ENCODE measurements at regions not wholly inside any gene's neighbourhood (a gene's known extent, or its start where the extent isn't known, plus 50 kb on each side); places are given as distances from the start of the nearest gene placed in this dataset.

GRCh38 chr18:70425236-70425635 lies 136.4 kb downstream of the SOCS6 start:
- no peak overlapping the region for H3K9ac ChIP-seq (ENCODE audit: low read length)
- H3K36me3 ChIP-seq (ENCODE audit: control insufficient read depth, insufficient read depth, low read length) = no peaks in the 10 kb centered on the region
- H3K27me3 ChIP-seq (ENCODE audit: control insufficient read depth, insufficient read depth, low read length) = no peaks in the 10 kb centered on the region
- peaks cover 9% of the 10 kb centered on the region for H3K4me1 ChIP-seq (ENCODE audit: control insufficient read depth, insufficient read depth, low read length)
- H3K4me3 ChIP-seq (ENCODE audit: low read length) = no peak overlapping the region
- no peak overlapping the region for H3K27ac ChIP-seq (ENCODE audit: low read depth, low read length)

- H3K9ac ChIP-seq (ENCODE audit: low read length) = no peak overlapping the region
- no peak overlapping the region for H3K27ac ChIP-seq (ENCODE audit: low read depth, low read length)
- no peaks in the 10 kb centered on the region for H3K27me3 ChIP-seq (ENCODE audit: control insufficient read depth, insufficient read depth, low read length)
- H3K4me1 ChIP-seq (ENCODE audit: control insufficient read depth, insufficient read depth, low read length) = peaks cover 9% of the 10 kb centered on the region
- H3K4me3 ChIP-seq (ENCODE audit: low read length) = no peak overlapping the region
- H3K36me3 ChIP-seq (ENCODE audit: control insufficient read depth, insufficient read depth, low read length) = no peaks in the 10 kb centered on the region
Measured at GRCh38 chr18:70423988-70424387, 135.1 kb downstream of the SOCS6 start.

- Histone ChIP-seq H3K4me1 (ENCODE audit: control insufficient read depth, insufficient read depth, low read length) (peaks cover 9% of the 10 kb centered on the region), H3K27ac (ENCODE audit: low read depth, low read length) (no peak overlapping the region), H3K27me3 (ENCODE audit: control insufficient read depth, insufficient read depth, low read length) (no peaks in the 10 kb centered on the region), H3K36me3 (ENCODE audit: control insufficient read depth, insufficient read depth, low read length) (no peaks in the 10 kb centered on the region), H3K9ac (ENCODE audit: low read length) (no peak overlapping the region), H3K4me3 (ENCODE audit: low read length) (no peak overlapping the region)
Measured at GRCh38 chr18:70423120-70423519, 134.3 kb downstream of the SOCS6 start.

- H3K27ac ChIP-seq (ENCODE audit: low read depth, low read length) = no peak overlapping the region
- H3K27me3 ChIP-seq (ENCODE audit: control insufficient read depth, insufficient read depth, low read length) = no peaks in the 10 kb centered on the region
- H3K4me3 ChIP-seq (ENCODE audit: low read length) = no peak overlapping the region
- peaks cover 9% of the 10 kb centered on the region for H3K4me1 ChIP-seq (ENCODE audit: control insufficient read depth, insufficient read depth, low read length)
- no peak overlapping the region for H3K9ac ChIP-seq (ENCODE audit: low read length)
- H3K36me3 ChIP-seq (ENCODE audit: control insufficient read depth, insufficient read depth, low read length) = no peaks in the 10 kb centered on the region
Measured at GRCh38 chr18:70422391-70422965, 133.6 kb downstream of the SOCS6 start.

GRCh38 chr18:70421471-70422390 lies 132.9 kb downstream of the SOCS6 start:
- Histone ChIP-seq H3K4me1 (ENCODE audit: control insufficient read depth, insufficient read depth, low read length) (peaks cover 9% of the 10 kb centered on the region), H3K9ac (ENCODE audit: low read length) (no peak overlapping the region), H3K27ac (ENCODE audit: low read depth, low read length) (no peak overlapping the region)

GRCh38 chr18:70420146-70420898 lies 131.5 kb downstream of the SOCS6 start:
- Histone ChIP-seq H3K4me3 (ENCODE audit: low read length) (no peak overlapping the region), H3K36me3 (ENCODE audit: control insufficient read depth, insufficient read depth, low read length) (no peaks in the 10 kb centered on the region), H3K27ac (ENCODE audit: low read depth, low read length) (no peak overlapping the region), H3K4me1 (ENCODE audit: control insufficient read depth, insufficient read depth, low read length) (peaks cover 9% of the 10 kb centered on the region), H3K9ac (ENCODE audit: low read length) (no peak overlapping the region), H3K27me3 (ENCODE audit: control insufficient read depth, insufficient read depth, low read length) (no peaks in the 10 kb centered on the region)

More at GRCh38 chr18:70421471-70422390, 132.9 kb downstream of the SOCS6 start:
- Histone ChIP-seq H3K4me3 (ENCODE audit: low read length) (no peak overlapping the region), H3K27me3 (ENCODE audit: control insufficient read depth, insufficient read depth, low read length) (no peaks in the 10 kb centered on the region), H3K36me3 (ENCODE audit: control insufficient read depth, insufficient read depth, low read length) (no peaks in the 10 kb centered on the region)

GRCh38 chr18:70419526-70419925 lies 130.7 kb downstream of the SOCS6 start:
- no peak overlapping the region for H3K4me3 ChIP-seq (ENCODE audit: low read length)
- no peak overlapping the region for H3K27ac ChIP-seq (ENCODE audit: low read depth, low read length)
- H3K4me1 ChIP-seq (ENCODE audit: control insufficient read depth, insufficient read depth, low read length) = peaks cover 9% of the 10 kb centered on the region
- H3K9ac ChIP-seq (ENCODE audit: low read length) = no peak overlapping the region
- no peaks in the 10 kb centered on the region for H3K27me3 ChIP-seq (ENCODE audit: control insufficient read depth, insufficient read depth, low read length)
- H3K36me3 ChIP-seq (ENCODE audit: control insufficient read depth, insufficient read depth, low read length) = no peaks in the 10 kb centered on the region

- Histone ChIP-seq H3K27ac (ENCODE audit: low read depth, low read length) (no peak overlapping the region), H3K4me3 (ENCODE audit: low read length) (no peak overlapping the region), H3K4me1 (ENCODE audit: control insufficient read depth, insufficient read depth, low read length) (peaks cover 9% of the 10 kb centered on the region), H3K9ac (ENCODE audit: low read length) (no peak overlapping the region), H3K36me3 (ENCODE audit: control insufficient read depth, insufficient read depth, low read length) (no peaks in the 10 kb centered on the region), H3K27me3 (ENCODE audit: control insufficient read depth, insufficient read depth, low read length) (no peaks in the 10 kb centered on the region)
Measured at GRCh38 chr18:70418546-70419311, 129.9 kb downstream of the SOCS6 start.

GRCh38 chr18:70417847-70418246 lies 129.0 kb downstream of the SOCS6 start:
- Histone ChIP-seq H3K27me3 (ENCODE audit: control insufficient read depth, insufficient read depth, low read length) (no peaks in the 10 kb centered on the region), H3K9ac (ENCODE audit: low read length) (no peak overlapping the region), H3K27ac (ENCODE audit: low read depth, low read length) (no peak overlapping the region), H3K4me1 (ENCODE audit: control insufficient read depth, insufficient read depth, low read length) (peaks cover 9% of the 10 kb centered on the region), H3K4me3 (ENCODE audit: low read length) (no peak overlapping the region), H3K36me3 (ENCODE audit: control insufficient read depth, insufficient read depth, low read length) (no peaks in the 10 kb centered on the region)

GRCh38 chr18:70416496-70416895 lies 127.7 kb downstream of the SOCS6 start:
- Histone ChIP-seq H3K4me1 (ENCODE audit: control insufficient read depth, insufficient read depth, low read length) (peaks cover 2% of the 10 kb centered on the region), H3K27ac (ENCODE audit: low read depth, low read length) (no peak overlapping the region), H3K9ac (ENCODE audit: low read length) (no peak overlapping the region), H3K27me3 (ENCODE audit: control insufficient read depth, insufficient read depth, low read length) (no peaks in the 10 kb centered on the region), H3K4me3 (ENCODE audit: low read length) (no peak overlapping the region), H3K36me3 (ENCODE audit: control insufficient read depth, insufficient read depth, low read length) (no peaks in the 10 kb centered on the region)

GRCh38 chr18:70415823-70416488 lies 127.1 kb downstream of the SOCS6 start:
- Histone ChIP-seq H3K27ac (ENCODE audit: low read depth, low read length) (no peak overlapping the region), H3K36me3 (ENCODE audit: control insufficient read depth, insufficient read depth, low read length) (no peaks in the 10 kb centered on the region), H3K4me3 (ENCODE audit: low read length) (no peak overlapping the region), H3K9ac (ENCODE audit: low read length) (no peak overlapping the region), H3K27me3 (ENCODE audit: control insufficient read depth, insufficient read depth, low read length) (no peaks in the 10 kb centered on the region), H3K4me1 (ENCODE audit: control insufficient read depth, insufficient read depth, low read length) (no peaks in the 10 kb centered on the region)
